Middle frontal gyrus (tissue), 1 donor: ENCODE measurements at regions not wholly inside any gene's neighbourhood (a gene's known extent, or its start where the extent isn't known, plus 50 kb on each side); places are given as distances from the start of the nearest gene placed in this dataset.

Experiments
- DNase-seq: peaks from one replicate; pipeline ENCODE4 v3.0.0-alpha.2; 2015; ENCODE audit warnings: low spot score; ENCODE audit errors: extremely low spot score

- no peak for DNase-seq
Measured at GRCh38 chr2:145273840-145274239, 753.9 kb upstream of the ZEB2 start.

DNA sequence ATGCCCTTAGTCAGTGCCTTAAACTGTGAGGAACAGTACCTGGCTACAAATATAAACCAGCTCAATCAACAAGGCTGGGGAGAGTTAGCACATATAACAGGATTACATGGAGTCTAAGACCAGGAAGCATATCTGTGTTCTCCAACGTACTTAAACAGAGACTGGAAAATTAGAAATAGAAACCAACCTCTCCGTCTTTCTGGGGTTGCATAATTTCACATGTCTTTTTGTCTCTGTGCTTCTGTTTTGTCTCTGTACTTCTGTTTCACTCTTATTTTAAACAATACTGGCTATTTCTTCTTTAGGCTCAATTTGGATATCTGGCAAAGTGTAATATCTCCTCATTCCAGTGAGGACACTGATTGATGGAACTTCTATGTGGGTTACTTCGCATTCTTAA is 749.0 kb upstream of the ZEB2 start:
- no peak for DNase-seq

- DNase-seq, result no peak
Measured at GRCh38 chr2:145267451-145267850, 747.5 kb upstream of the ZEB2 start.

DNA sequence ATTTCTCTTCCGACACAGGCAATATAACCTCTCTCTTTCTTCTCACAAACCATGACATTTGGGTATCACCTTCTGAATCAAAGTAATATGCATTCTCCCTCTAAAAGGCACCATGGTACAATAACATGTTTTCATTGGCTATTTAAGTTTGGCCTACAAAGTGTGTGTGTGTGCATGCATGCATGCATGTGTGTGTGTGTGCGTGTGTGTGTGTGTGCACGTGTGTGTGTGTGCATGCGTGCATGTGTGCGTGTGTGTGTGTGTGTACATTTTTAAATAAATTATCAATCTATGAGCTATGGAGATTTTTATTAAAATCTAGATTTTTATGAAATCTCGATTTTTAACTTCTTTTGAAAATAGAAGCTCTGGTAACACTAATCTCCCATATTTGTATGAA is 745.3 kb upstream of the ZEB2 start:
- DNase-seq, result no peak

DNA sequence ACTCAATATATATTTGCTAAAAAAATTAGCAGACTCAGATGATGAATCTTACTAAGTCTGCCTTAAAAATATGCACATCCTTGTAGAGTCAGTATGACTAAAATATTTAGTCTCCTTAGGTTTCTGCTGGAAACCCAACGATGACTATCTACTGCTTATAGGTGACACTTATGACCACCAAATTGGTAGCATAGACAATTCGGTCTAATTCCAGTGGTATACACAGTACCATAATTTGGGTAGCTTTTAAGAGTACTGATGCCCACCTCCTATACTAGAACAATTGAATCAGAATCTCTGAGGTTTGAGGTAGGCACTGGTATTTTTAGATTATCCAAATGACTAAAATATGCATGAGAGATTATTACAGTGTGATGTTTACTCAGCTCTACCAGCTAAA is 740.8 kb upstream of the ZEB2 start:
- no peak for DNase-seq

DNA sequence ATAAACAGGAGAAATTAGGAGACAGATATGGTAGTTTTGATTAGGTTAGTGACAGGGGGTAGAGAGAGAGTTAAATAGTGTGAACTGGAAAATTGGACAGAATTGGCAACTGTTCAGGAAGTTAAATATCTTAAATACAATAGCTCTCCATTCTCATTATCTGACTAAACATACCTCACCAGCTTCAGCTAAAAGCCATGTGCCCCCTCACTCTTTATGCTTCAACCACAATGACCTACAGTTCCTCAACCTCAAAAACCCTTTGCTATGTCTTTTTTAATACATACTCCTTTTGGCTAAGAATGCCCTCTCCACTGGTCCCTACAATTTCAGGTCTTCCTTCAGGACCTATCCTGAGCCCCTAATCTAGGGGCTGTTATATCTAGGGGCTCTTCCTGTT is 740.2 kb upstream of the ZEB2 start:
- no peak for DNase-seq

DNA sequence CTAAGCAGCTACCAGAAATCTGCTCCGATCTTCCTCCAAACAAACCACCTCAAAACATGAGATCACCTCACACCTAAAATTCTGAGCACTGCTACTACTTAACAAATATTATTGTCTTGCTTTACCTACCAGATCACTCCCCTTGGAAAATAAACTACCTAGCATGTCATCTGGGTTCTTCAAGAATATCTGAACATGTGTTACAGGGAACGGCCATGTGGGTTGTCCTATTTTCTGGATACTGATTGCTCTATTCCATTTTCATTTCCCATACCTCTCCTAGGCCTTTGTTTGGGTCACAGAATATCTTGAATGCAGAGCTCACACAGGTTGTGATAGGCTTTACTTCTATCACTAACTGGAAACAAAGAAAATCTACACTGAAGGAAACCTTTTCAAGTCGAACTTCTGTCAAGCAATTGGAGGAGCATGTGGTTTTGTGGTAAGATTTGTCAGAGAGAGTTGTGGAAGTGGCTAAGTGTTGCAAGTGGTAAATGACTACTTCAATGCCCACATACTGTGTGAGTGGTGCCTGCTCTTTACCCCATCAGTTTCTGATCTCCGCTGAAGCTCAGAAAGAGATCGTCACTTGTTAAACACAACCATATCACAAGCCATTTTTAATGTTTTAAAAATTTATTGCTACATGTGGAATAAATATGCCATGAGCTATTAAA is 739.1 kb upstream of the ZEB2 start:
- no peak for DNase-seq

- DNase-seq, result no peak
Measured at GRCh38 chr2:145257931-145258330, 738.0 kb upstream of the ZEB2 start.

- DNase-seq, result no peak
Measured at GRCh38 chr2:145256551-145256950, 736.6 kb upstream of the ZEB2 start.

- DNase-seq, result no peak
Measured at GRCh38 chr2:145254291-145254690, 734.4 kb upstream of the ZEB2 start.

GRCh38 chr2:145253492-145253891 is 733.6 kb upstream of the ZEB2 start:
- no peak for DNase-seq

DNA sequence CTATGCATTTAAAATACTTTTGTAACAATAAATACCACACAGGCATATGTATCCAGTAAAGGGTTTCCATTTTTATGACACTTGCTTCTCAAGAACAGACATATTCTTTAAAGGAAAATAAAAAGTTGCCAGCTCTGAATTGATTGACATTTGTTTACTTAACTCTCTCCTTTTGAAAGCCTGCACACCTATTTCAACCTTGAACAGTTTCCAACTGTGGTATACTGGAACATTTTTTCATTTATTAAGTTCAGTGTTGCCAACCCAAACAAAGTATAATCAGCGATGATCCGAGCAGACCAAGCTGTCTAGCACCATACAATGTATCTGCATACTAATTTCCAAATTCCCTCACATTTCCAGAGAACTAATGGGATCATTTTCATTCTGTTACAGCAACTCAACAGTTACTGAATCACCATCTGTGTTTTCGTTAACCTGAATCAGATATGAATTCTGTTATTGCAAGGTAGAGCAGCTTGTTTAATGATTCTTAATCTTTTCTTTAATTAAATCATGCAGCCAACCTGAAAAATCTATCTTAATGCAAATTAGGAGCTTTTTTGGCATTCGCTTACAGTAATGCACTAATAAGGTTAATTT is 725.5 kb upstream of the ZEB2 start:
- no peak for DNase-seq

DNA sequence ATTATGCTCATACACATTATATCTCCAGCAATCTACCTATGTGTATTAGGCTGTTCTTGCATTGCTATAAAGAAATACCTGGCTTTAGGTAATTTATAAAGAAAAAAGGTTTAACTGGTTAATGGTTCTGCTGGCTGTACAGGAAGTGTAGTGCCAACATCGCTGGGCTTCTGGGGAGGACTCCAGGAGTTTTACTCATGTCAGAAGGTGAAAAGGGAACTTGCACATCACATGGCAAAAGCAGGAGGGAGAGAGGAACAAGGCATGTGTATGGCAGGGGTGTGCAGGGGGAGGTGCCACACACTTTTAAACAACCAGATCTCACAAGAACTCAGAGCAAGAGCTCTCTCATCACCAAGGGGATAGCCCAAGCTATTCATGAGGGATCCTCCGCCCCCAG is 715.4 kb upstream of the ZEB2 start:
- no peak for DNase-seq

- no peak for DNase-seq
Measured at GRCh38 chr2:145230546-145230945, 710.6 kb upstream of the ZEB2 start.

DNA sequence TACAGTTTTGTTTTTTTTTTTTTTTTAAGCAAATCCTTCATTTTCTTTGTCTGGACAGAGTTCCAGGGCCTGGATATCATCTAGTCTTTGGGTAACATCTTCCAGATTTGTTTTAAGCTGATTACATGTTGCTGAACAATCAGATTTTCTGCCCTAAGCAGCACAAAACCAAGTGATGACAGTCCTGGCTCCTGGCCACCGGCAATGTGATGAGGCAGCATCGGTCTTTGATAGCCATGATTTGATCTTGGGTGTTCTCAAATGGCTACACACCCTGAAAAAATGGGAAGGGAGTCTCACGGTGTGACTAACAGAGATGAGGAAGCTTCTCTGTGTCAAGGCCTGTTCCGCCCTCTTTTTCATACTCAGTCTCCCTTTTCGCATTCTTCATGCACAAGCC is 708.6 kb upstream of the ZEB2 start:
- no peak for DNase-seq

- no peak for DNase-seq
Measured at GRCh38 chr2:145226901-145227300, 707.0 kb upstream of the ZEB2 start.

DNA sequence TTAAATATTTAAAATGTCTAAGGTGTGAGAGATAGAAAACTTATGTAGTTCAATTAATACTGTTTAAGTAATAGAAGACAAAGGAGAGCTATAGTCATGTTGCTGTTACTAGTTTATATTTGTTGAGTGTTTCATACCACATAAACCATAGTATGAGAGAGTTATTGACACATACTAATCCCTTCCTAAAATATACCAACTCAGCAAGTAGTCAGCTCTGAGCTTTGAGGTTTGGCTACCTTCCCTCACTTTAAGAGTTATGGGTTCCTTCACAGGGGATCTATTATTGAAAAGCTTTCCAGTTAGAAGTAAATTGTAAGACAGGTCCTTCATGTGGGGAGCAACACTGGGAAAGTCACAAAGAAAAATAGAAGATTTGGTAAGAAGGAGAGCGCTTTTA is 701.6 kb upstream of the ZEB2 start:
- no peak for DNase-seq

DNA sequence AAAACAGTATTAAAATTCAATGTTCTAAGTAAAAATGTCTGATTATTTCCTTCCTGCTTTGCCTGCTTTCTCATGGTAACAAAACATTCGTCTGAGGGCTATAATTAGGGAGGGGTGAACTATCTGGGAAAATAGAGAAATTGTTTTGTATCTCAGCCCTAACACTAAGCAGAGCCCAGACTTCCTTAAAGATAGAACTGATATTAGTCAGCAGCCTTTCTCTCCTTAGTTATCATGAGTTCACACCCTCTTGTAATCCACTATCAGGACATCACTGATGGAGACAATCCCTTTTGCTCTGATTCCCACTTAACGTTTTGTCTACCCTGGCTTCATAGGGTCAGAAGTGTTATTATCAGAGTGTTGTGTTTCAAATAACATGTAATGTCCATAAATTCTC is 701.1 kb upstream of the ZEB2 start:
- DNase-seq, result no peak

DNA sequence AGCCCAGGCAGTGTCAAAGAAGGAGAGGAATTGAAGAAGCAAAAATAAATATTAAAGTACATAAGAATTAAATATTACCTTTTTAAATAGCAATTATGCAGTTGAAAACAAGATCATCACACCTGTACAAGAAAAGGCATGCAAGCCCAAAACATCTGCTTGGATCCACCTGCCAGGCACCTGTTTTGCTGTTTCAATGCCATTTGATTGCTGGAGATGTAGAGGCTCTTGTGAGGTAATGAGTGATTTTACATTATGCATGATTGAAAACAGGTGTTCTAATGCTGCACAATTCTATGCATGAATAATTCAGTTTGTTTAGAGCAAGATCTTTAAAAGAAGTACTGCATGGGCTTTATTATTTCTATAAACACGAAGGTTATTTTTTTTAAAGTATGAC is 700.6 kb upstream of the ZEB2 start:
- no peak for DNase-seq

GRCh38 chr2:145207884-145208283 is 688.0 kb upstream of the ZEB2 start:
- DNase-seq, result no peak

DNA sequence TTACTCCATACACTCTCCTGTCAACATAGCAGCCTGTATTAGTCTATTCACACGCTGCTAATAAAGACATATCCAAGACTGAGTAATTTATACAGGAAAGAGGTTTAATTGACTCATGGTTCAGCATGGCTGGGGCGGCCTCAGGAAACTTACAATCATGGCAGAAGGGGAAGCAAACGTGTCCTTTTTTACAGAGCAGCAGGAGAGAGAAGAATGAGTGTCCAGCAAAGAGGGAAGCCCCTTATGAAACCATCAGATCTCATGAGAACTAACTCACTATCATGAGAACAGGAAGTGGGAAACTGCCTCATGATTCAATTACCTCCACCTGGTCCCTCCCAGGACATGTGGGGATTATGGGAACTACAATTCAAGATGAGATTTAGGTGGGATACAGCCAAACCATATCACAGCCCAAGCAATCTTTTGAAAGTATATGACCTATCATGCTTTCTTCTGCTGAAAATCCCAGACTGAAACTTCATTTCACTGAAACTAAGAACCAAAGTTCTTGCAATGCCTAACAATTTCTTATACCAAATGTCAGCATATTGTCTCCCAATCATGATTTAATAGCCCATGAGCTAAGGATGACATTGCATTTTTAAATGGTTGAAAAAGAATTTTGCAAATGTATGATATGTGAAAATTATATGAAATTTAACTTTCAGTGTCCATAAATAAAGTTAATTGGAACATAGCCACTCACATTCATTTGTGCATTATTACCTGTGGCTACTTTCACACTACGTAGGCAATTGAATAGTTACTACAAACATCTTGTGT is 686.8 kb upstream of the ZEB2 start:
- DNase-seq, result no peak

DNA sequence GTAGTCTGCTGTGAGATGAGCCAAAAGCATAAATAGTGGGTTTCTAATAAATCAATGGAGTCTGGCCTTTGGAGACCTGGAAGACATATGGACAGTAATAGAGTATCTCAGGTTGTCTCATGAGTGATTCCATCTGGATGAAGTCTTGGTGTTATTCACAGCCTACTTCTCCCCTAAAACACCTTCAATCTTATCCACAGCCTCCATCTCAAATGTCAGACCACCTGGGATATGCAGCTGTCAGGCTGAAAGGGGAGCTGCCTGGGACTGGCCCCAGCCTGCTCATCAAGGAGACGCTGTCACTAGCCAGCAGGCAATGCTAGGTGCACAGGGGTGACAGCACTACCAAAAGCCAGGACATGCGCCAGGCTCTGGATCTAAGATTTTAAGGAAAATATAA is 684.0 kb upstream of the ZEB2 start:
- no peak for DNase-seq
